ENCODE measurements at regions not wholly inside any gene's neighbourhood (a gene's known extent, or its start where the extent isn't known, plus 50 kb on each side); places are given as distances from the start of the nearest gene placed in this dataset.
A peak's percentile ranks its signal among the peaks of the same experiment; 100 is the strongest.

- no peak overlapping the region for H4K12ac ChIP-seq (ENCODE audit: low read depth, low read length)
- no peaks in the 10 kb centered on the region for H3K27me3 ChIP-seq (ENCODE audit: insufficient read depth, low read length)
- H3K18ac ChIP-seq (ENCODE audit: low read length): no peak overlapping the region
- peak; percentile 12 to 52 for DNase-seq
- no CpG with 5 or more reads among the region's 5 CpGs for WGBS (ENCODE audit: extremely low coverage, insufficient coverage, insufficient read length)
- no peaks in the 10 kb centered on the region for H3K36me3 ChIP-seq (ENCODE audit: control insufficient read depth in 1 of 2, insufficient read depth in 2 of 2, low read length in 2 of 2)
- no peak overlapping the region for H2BK120ac ChIP-seq (ENCODE audit: insufficient read depth, low read length, poor library complexity)
- no peak overlapping the region for H4K91ac ChIP-seq (ENCODE audit: low read depth, low read length)
- no peak overlapping the region for H3K23ac ChIP-seq (ENCODE audit: low read length)
- no peaks in the 10 kb centered on the region for H3K79me2 ChIP-seq (ENCODE audit: control insufficient read depth, insufficient read depth, low read length, poor library complexity)
- no peak overlapping the region for H2AK5ac ChIP-seq (ENCODE audit: low read length)
- H3K4me1 ChIP-seq (ENCODE audit: control insufficient read depth in 1 of 2, insufficient read depth in 2 of 2, low read length in 2 of 2): peaks cover 4% of the 10 kb centered on the region in 2 experiments
- H3K9ac ChIP-seq (ENCODE audit: low read length): no peak overlapping the region
- no peak overlapping the region for H3K4me3 ChIP-seq (ENCODE audit: low read depth, low read length)
- no peak overlapping the region for H2BK12ac ChIP-seq (ENCODE audit: low read length)
- H3K4ac ChIP-seq (ENCODE audit: low read depth, low read length): no peak overlapping the region
- H2BK5ac ChIP-seq (ENCODE audit: low read depth, low read length, poor library complexity): no peak overlapping the region
- no peak overlapping the region for H2AFZ ChIP-seq (ENCODE audit: insufficient read depth, low read length, poor library complexity)
- H3K14ac ChIP-seq (ENCODE audit: low read length): no peak overlapping the region
- H3K27ac ChIP-seq (ENCODE audit: low read depth, low read length): no peak overlapping the region
- no peaks in the 10 kb centered on the region for H3K79me1 ChIP-seq (ENCODE audit: low read length)
- H3K9me3 ChIP-seq (ENCODE audit: insufficient read depth, low read depth, low read length): no peaks in the 10 kb centered on the region
- peak overlapping the region; percentile 30 for H4K8ac ChIP-seq (ENCODE audit: low read depth, low read length)
- no peak overlapping the region for H3K4me2 ChIP-seq (ENCODE audit: low read length)
Measured at GRCh38 chr17:51371732-51372151, 111.4 kb downstream of the UTP18 start.

DNA sequence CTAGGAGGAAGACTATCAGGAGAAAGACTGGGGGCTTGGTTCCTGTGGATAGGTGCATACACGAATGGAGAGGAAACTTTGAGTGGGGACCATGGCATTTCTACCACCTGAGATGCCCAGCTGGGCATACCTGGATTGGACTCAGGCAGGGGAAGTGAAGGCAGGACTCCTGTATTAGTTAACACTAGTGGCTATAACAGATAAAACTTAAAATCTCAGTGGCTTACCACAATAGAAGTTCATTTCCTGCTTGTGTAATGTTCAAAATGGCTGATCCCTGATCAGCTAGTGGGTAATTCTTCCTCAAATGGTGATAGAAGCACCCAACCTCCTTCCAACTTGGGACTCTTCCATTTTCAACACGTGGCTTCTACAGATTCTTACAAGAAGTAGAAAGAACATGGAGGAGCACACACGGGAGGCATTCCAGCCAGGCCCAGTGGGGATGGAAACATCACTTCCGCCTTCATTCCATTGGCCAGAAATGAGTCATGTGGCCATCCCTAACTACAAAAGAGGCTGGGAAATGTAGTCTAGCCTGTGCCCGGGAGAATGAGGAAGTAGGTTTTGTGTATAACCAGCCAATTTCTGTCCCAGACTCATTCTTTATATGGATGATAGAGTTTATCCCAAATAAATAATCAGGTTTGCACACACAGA, 112.1 kb downstream of the UTP18 start:
- Histone ChIP-seq H2BK12ac (ENCODE audit: low read length) (no peak overlapping the region), H3K18ac (ENCODE audit: low read length) (peak overlapping the region; percentile 44), H2AFZ (ENCODE audit: insufficient read depth, low read length, poor library complexity) (peak overlapping the region; percentile 76), H3K36me3 (ENCODE audit: control insufficient read depth in 1 of 2, insufficient read depth in 2 of 2, low read length in 2 of 2) (no peaks in the 10 kb centered on the region), H3K4ac (ENCODE audit: low read depth, low read length) (no peak overlapping the region), H4K91ac (ENCODE audit: low read depth, low read length) (peak overlapping the region; percentile 50), H3K9me3 (ENCODE audit: insufficient read depth, low read depth, low read length) (no peaks in the 10 kb centered on the region), H3K79me1 (ENCODE audit: low read length) (no peaks in the 10 kb centered on the region), H3K27ac (ENCODE audit: low read depth, low read length) (no peak overlapping the region), H2AK5ac (ENCODE audit: low read length) (no peak overlapping the region), H2BK120ac (ENCODE audit: insufficient read depth, low read length, poor library complexity) (peak overlapping the region; percentile 28), H4K12ac (ENCODE audit: low read depth, low read length) (peak overlapping the region; percentile 38), H3K14ac (ENCODE audit: low read length) (no peak overlapping the region), H3K27me3 (ENCODE audit: insufficient read depth, low read length) (no peaks in the 10 kb centered on the region), H3K23ac (ENCODE audit: low read length) (no peak overlapping the region), H2BK5ac (ENCODE audit: low read depth, low read length, poor library complexity) (no peak overlapping the region), H3K4me2 (ENCODE audit: low read length) (no peak overlapping the region), H3K4me1 (ENCODE audit: control insufficient read depth in 1 of 2, insufficient read depth in 2 of 2, low read length in 2 of 2) (peaks cover 4% of the 10 kb centered on the region in 2 experiments), H4K8ac (ENCODE audit: low read depth, low read length) (peak overlapping the region; percentile 81), H3K4me3 (ENCODE audit: low read depth, low read length) (no peak overlapping the region), H3K79me2 (ENCODE audit: control insufficient read depth, insufficient read depth, low read length, poor library complexity) (no peaks in the 10 kb centered on the region), H3K9ac (ENCODE audit: low read length) (no peak overlapping the region)
- WGBS (ENCODE audit: extremely low coverage, insufficient coverage, insufficient read length): no CpG with 5 or more reads among the region's 5 CpGs
- peak in 1 of 2 donors; percentile 37 for DNase-seq

- no peaks in the 10 kb centered on the region for H3K79me1 ChIP-seq (ENCODE audit: low read length)
- no peak overlapping the region for H2AFZ ChIP-seq (ENCODE audit: insufficient read depth, low read length, poor library complexity)
- no peaks in the 10 kb centered on the region for H3K27me3 ChIP-seq (ENCODE audit: insufficient read depth, low read length)
- H2BK5ac ChIP-seq (ENCODE audit: low read depth, low read length, poor library complexity): no peak overlapping the region
- no peaks in the 10 kb centered on the region for H3K36me3 ChIP-seq (ENCODE audit: control insufficient read depth in 1 of 2, insufficient read depth in 2 of 2, low read length in 2 of 2)
- no peak overlapping the region for H4K8ac ChIP-seq (ENCODE audit: low read depth, low read length)
- no peak overlapping the region for H4K12ac ChIP-seq (ENCODE audit: low read depth, low read length)
- H3K4ac ChIP-seq (ENCODE audit: low read depth, low read length): no peak overlapping the region
- no peak overlapping the region for H3K4me2 ChIP-seq (ENCODE audit: low read length)
- no peaks in the 10 kb centered on the region for H3K79me2 ChIP-seq (ENCODE audit: control insufficient read depth, insufficient read depth, low read length, poor library complexity)
- no CpG with 5 or more reads among the region's 4 CpGs for WGBS (ENCODE audit: extremely low coverage, insufficient coverage, insufficient read length)
- no peak overlapping the region for H3K9ac ChIP-seq (ENCODE audit: low read length)
- H3K14ac ChIP-seq (ENCODE audit: low read length): no peak overlapping the region
- no peak overlapping the region for H2BK120ac ChIP-seq (ENCODE audit: insufficient read depth, low read length, poor library complexity)
- no peak overlapping the region for H3K27ac ChIP-seq (ENCODE audit: low read depth, low read length)
- DNase-seq: no peak
- no peak overlapping the region for H3K4me3 ChIP-seq (ENCODE audit: low read depth, low read length)
- no peak overlapping the region for H3K18ac ChIP-seq (ENCODE audit: low read length)
- peaks cover 4% of the 10 kb centered on the region in 2 experiments for H3K4me1 ChIP-seq (ENCODE audit: control insufficient read depth in 1 of 2, insufficient read depth in 2 of 2, low read length in 2 of 2)
- no peak overlapping the region for H3K23ac ChIP-seq (ENCODE audit: low read length)
- no peak overlapping the region for H4K91ac ChIP-seq (ENCODE audit: low read depth, low read length)
- H3K9me3 ChIP-seq (ENCODE audit: insufficient read depth, low read depth, low read length): no peaks in the 10 kb centered on the region
- H2BK12ac ChIP-seq (ENCODE audit: low read length): no peak overlapping the region
- H2AK5ac ChIP-seq (ENCODE audit: low read length): no peak overlapping the region
Measured at GRCh38 chr17:51373489-51374152, 113.3 kb downstream of the UTP18 start.

DNA sequence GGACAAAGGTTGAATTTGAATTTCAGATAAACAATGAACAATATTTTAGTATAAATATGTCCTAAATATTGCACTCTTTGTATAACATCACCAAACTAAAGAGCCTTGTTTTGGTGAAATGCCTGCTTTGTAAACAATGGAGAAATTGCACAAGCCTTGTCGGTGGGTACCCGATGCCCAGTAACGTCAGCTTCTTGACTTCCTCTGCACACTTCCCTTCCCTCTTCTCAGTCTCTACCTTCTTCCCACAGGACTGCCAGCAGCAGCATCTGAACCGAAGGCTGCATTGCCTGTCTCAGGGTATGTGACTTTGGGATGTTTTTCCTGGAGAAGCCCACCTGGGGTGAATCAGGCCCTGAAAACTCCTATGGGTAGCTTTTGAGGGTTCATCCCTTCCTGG, 113.9 kb downstream of the UTP18 start:
- Histone ChIP-seq H3K4me1 (ENCODE audit: control insufficient read depth in 1 of 2, insufficient read depth in 2 of 2, low read length in 2 of 2) (peaks cover 4% of the 10 kb centered on the region in 2 experiments), H4K91ac (ENCODE audit: low read depth, low read length) (no peak overlapping the region), H2BK12ac (ENCODE audit: low read length) (no peak overlapping the region), H3K4me2 (ENCODE audit: low read length) (no peak overlapping the region), H4K12ac (ENCODE audit: low read depth, low read length) (no peak overlapping the region), H2BK5ac (ENCODE audit: low read depth, low read length, poor library complexity) (no peak overlapping the region), H3K4me3 (ENCODE audit: low read depth, low read length) (no peak overlapping the region), H3K9me3 (ENCODE audit: insufficient read depth, low read depth, low read length) (no peaks in the 10 kb centered on the region), H3K27me3 (ENCODE audit: insufficient read depth, low read length) (no peaks in the 10 kb centered on the region), H4K8ac (ENCODE audit: low read depth, low read length) (no peak overlapping the region), H3K27ac (ENCODE audit: low read depth, low read length) (no peak overlapping the region), H2BK120ac (ENCODE audit: insufficient read depth, low read length, poor library complexity) (no peak overlapping the region), H3K23ac (ENCODE audit: low read length) (no peak overlapping the region), H3K79me2 (ENCODE audit: control insufficient read depth, insufficient read depth, low read length, poor library complexity) (no peaks in the 10 kb centered on the region), H3K36me3 (ENCODE audit: control insufficient read depth in 1 of 2, insufficient read depth in 2 of 2, low read length in 2 of 2) (no peaks in the 10 kb centered on the region), H3K18ac (ENCODE audit: low read length) (no peak overlapping the region), H3K4ac (ENCODE audit: low read depth, low read length) (no peak overlapping the region), H3K79me1 (ENCODE audit: low read length) (no peaks in the 10 kb centered on the region), H2AK5ac (ENCODE audit: low read length) (no peak overlapping the region), H2AFZ (ENCODE audit: insufficient read depth, low read length, poor library complexity) (no peak overlapping the region), H3K9ac (ENCODE audit: low read length) (no peak overlapping the region), H3K14ac (ENCODE audit: low read length) (no peak overlapping the region)
- DNase-seq: no peak
- no CpG with 5 or more reads among the region's 4 CpGs for WGBS (ENCODE audit: extremely low coverage, insufficient coverage, insufficient read length)

Data from trophoblast cell (in vitro differentiated cells and primary cell).